GM12865 (cell line): ENCODE measurements at regions not wholly inside any gene's neighbourhood (a gene's known extent, or its start where the extent isn't known, plus 50 kb on each side); places are given as distances from the start of the nearest gene placed in this dataset.

Source experiments
- DNase-seq: peaks from one replicate; pipeline ENCODE4 v3.0.0; 2010; ENCODE audit warnings: low read depth
- H3K4me3 ChIP-seq: 2 replicates; pipeline ENCODE4 v1.5.1; 2011; ENCODE audit warnings: mild to moderate bottlenecking, low read depth, low read length, control low read depth
- TF ChIP-seq, protein P1 (sequence below): IDR thresholded peaks from 2 replicates; pipeline ENCODE4 v1.5.1; 2011; ENCODE audit warnings: low read length, control low read depth, low read depth, inconsistent platforms; ENCODE audit not compliant: insufficient read depth; ENCODE audit errors: missing control alignments

GRCh38 chr17:69943058-69943457 lies 132.0 kb upstream of the KCNJ16 start:
- TF ChIP-seq, protein P1, sequence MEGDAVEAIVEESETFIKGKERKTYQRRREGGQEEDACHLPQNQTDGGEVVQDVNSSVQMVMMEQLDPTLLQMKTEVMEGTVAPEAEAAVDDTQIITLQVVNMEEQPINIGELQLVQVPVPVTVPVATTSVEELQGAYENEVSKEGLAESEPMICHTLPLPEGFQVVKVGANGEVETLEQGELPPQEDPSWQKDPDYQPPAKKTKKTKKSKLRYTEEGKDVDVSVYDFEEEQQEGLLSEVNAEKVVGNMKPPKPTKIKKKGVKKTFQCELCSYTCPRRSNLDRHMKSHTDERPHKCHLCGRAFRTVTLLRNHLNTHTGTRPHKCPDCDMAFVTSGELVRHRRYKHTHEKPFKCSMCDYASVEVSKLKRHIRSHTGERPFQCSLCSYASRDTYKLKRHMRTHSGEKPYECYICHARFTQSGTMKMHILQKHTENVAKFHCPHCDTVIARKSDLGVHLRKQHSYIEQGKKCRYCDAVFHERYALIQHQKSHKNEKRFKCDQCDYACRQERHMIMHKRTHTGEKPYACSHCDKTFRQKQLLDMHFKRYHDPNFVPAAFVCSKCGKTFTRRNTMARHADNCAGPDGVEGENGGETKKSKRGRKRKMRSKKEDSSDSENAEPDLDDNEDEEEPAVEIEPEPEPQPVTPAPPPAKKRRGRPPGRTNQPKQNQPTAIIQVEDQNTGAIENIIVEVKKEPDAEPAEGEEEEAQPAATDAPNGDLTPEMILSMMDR, result no peak
- no peak overlapping the region for H3K4me3 ChIP-seq

GRCh38 chr17:69944406-69944805 lies 130.6 kb upstream of the KCNJ16 start:
- TF ChIP-seq, protein P1, result no peak
- no peak for DNase-seq
- H3K4me3 ChIP-seq, result no peak overlapping the region

More at GRCh38 chr17:69943058-69943457, 132.0 kb upstream of the KCNJ16 start:
- no peak for DNase-seq

DNA sequence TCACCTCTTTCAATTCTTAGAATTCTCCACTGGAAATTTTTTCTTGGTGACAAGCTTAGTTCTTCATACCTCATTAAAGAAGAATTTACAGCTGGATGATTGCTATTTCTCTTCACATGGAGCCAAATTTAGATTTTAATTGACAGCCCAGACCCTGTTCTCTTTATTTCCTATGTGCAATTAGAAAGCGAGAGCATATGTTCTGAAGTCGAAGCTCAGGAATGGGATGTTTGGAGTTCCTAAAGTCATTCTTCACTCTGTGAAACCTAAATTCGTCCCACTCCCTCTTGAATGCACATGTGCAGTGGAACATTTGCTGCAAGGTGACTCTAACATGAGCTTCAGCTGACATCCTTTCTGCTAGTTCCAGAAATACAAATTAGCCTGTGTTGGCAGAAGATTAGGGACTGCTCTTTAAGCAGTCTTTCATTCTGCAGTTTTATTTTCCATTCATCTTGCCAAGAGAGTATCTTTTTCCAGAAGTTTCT lies 129.3 kb upstream of the KCNJ16 start:
- DNase-seq, result no peak
- TF ChIP-seq, protein P1, result no peak
- no peak overlapping the region for H3K4me3 ChIP-seq

- no peak overlapping the region for H3K4me3 ChIP-seq
- no peak for DNase-seq
- TF ChIP-seq, protein P1, result no peak
Observed at GRCh38 chr17:69947027-69947759, 127.8 kb upstream of the KCNJ16 start.

- TF ChIP-seq, protein P1, result no peak
- no peak overlapping the region for H3K4me3 ChIP-seq
- no peak for DNase-seq
Observed at GRCh38 chr17:69948406-69948805, 126.6 kb upstream of the KCNJ16 start.

GRCh38 chr17:69949496-69949895 lies 125.5 kb upstream of the KCNJ16 start:
- TF ChIP-seq, protein P1, result no peak
- H3K4me3 ChIP-seq, result no peak overlapping the region
- no peak for DNase-seq
